Activated CD4-positive, alpha-beta T cell treated with anti-CD3 and anti-CD28 coated beads, Interleukin-2, Interleukin-6, amounts not matched to agents 100 ng/mL and 50 ng/mL, durations not matched to agents 16 hours and 8 hours (primary cell): ENCODE measurements at regions not wholly inside any gene's neighbourhood (a gene's known extent, or its start where the extent isn't known, plus 50 kb on each side); places are given as distances from the start of the nearest gene placed in this dataset.

ENCODE experiments used
- DNase-seq: peaks from one replicate; pipeline ENCODE4 v3.0.0-alpha.2; 2020

- DNase-seq, result no peak
These were observed 912.7 kb upstream of the NR2F2 start for GRCh38 chr15:95417761-95418160.

DNA sequence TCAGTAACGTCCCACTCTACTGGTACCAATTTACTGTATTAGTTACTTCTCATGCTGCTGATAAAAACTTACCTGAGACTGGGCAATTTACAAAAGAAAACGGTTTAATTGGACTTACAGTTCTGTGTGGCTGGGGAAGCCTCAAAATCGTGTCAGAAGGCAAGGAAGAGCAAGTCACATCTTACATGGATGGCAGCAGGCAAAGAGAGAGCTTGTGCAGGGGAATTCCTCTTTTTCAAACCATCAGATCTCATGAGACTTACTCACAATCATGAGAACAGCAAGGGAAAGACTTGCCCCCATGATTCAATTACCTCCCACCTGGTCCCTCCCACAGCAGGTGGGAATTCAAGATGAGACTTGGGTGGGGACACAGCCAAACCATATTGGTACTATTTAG, 908.2 kb upstream of the NR2F2 start:
- DNase-seq, result no peak

- DNase-seq, result no peak
These were observed 904.6 kb upstream of the NR2F2 start for GRCh38 chr15:95425859-95426258.

GRCh38 chr15:95429345-95429744, 901.2 kb upstream of the NR2F2 start:
- no peak for DNase-seq

- DNase-seq, result no peak
These were observed 899.0 kb upstream of the NR2F2 start for GRCh38 chr15:95431518-95431917.

- no peak for DNase-seq
These were observed 897.6 kb upstream of the NR2F2 start for GRCh38 chr15:95432878-95433405.

GRCh38 chr15:95439922-95440376, 890.6 kb upstream of the NR2F2 start:
- no peak for DNase-seq

DNA sequence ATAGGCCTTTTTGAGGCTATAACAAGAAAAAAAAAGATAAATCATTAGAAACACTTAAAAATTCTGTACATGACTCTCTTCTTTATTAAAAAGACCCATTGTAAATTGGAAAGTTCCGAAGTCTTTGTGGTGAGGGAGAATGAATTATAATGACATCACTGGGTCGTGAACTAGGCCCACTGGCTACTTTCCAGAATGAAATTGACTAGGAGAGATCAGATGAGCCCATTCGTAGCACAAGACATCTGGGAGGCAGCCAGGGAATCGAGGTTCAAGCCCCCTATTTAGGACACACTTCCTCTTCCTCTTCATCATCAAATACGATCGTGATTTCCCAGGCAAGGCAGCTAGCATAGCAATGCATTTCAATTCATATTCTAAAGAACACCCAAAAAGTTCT, 889.8 kb upstream of the NR2F2 start:
- no peak for DNase-seq

DNA sequence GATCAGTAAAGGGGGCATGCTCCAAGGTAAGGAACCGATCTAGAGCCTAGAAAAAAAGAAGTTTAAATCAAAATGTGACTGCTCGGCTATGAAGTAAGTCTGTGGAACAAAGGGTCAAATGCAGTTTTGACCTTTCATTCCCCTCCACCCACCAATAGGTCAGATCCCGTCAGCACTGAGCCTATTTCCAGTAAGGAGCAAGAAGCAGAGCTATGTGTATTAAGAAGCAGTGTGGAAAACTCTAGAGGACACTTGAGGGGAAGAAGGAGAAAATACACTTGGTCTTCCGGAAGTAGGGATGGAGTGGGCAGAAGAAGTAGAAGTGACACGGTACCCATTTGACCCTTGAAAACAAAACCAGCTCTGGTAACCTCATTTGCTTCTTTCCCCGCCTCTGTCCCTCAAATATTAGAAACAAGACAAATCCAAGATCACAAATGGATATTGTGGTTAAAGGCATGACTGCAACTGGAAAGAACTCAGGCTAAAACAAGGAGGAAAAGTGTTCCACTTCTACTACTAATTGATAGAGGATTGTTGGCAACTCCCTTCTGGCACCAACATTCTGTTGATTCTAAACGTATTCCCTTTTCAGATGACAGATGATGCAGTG, 888.3 kb upstream of the NR2F2 start:
- no peak for DNase-seq

DNA sequence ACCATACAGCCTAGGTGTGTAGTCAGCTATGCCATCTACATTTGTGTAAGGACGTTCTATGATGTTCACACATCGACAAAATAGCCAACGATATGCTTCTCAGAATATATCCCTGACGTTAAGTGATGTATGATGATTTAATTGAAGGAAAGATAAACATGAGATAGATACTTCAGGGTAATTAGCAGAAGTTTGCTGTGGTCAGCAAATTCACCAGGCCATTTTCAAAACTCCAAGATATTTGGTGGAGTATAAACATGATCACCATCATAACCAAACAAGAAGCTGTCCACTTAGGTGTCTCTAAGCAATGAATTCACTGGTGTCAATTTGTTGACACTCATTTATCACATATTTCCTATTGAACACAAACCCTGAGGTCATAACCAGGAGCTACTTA, 885.6 kb upstream of the NR2F2 start:
- no peak for DNase-seq

DNA sequence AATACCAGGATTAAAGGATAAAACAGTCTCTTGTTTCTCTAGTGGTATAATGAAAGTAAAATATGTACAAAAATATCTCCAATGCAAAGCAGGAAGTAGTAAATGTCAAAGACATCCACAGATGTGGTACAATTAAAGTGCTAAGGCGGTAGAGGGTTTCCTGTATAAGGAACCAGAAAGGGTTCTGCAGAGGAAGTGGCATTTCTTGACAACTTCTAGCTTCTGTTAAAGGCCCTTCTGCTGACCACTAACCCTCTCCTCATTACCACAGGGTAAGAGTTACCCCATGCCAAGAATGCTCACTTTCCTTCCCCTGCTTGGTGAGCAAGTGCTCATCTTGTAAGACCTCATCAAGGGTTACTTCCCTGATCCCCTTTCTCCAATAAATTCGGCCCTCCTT, 883.6 kb upstream of the NR2F2 start:
- peak; percentile 34 for DNase-seq

DNA sequence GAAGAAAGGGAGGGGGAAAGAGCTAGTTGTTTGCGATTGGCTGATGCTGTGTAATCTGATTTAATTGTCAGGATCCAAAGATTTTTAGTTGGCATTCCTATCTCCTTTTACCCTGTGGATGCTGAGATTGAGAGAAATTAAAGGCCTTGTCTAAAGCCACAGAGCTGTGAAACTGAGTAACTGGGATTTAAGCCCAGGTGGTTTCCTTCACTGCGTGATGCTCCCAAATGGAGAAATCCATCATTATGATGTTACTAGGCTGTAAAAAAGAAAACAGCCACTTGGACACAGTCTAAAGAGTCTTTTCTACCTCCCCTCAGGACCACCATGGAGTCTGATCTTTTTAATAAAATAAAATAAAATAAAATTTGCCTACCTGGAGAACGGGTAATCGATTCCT, 883.0 kb upstream of the NR2F2 start:
- no peak for DNase-seq

DNA sequence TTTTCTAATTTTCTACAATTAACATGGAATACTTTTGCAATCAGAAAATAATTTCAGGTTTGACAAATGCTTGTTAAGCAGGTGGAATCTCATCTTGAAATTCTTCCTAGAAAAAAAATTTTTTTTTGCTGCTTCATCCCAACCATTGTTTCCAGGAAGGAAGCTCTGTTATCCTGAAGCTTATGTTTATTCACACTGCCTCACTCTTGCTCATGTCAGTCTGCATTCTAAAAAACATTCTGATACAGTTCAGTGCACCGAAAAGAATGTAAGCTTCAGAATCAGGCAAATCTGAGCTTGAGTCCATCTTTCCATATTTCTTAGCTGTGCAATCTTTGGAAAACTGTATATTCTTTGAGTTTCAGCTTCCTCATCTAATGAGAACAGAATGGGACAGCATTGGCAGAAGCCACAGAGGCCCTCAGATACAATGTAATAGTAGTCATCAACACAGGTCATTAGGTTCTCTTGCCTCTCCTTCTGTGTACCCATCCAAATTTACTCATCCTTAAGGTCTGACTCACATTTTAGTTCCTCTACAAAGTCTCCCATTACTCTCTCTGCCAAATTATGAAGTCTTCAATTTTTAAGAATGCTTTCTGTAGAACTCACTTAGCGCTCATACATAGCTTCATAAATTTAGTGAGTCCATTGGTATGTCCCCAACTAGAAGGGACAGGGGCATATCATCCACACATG, 881.8 kb upstream of the NR2F2 start:
- DNase-seq, result no peak

- DNase-seq, result no peak
These were observed 881.3 kb upstream of the NR2F2 start for GRCh38 chr15:95449230-95449628.

DNA sequence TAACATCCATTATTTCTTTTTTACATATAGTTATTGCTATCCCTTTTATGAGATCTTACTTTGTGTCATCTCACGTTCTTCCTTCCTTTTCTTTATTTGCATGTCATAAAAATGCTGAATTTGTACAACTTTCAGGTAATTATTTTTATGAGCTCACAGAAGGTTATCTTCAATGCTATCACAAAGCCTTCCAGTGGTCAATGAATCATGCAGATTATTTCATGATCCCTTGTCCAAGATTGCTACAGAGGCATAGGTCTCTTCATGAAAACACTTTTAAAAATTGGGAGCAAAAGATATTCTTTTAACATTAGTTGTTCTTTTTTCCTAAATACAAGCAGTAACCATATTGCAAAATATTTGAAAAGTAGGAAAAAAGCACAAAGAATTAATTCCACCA, 880.1 kb upstream of the NR2F2 start:
- no peak for DNase-seq

DNA sequence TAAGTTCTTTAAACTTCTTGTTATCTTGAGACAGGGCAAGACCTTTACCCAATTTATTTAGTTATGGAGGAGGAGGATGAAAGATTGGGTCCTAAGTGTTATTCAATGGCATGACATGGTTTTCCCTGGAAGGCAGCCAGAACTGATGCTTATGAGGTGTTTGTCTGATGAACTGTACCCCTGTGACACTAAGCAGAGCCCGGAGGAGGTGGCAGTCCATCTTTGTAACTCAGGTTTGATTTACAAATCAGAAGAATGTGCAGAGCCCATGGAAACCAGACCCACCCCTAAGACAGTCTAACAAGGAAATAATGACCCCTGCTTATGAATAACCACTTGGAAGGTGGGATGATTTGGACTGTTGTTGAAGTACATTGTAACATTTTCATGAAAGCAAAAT, 878.6 kb upstream of the NR2F2 start:
- no peak for DNase-seq

- no peak for DNase-seq
These were observed 875.9 kb upstream of the NR2F2 start for GRCh38 chr15:95454403-95455262.

DNA sequence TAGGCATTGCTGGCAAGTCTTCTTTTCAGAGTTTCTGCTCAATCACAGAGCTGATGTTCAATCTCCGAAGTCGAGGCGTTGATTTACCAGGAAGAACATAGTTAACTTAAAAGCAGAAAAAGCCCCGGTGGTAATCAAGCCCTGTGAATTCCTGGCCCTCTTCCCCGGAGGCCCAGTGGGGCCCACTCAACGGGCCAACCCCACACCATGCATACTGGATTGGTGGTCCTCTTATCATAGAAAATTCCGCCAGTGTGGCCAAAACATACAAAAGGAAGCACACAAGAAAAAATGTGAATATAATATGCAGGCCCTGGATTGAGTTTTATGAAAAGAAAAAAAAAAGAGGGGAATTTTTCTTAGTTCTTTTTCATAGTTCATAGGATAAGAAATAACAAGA, 873.0 kb upstream of the NR2F2 start:
- no peak for DNase-seq

- no peak for DNase-seq
These were observed 871.8 kb upstream of the NR2F2 start for GRCh38 chr15:95458721-95459120.

DNA sequence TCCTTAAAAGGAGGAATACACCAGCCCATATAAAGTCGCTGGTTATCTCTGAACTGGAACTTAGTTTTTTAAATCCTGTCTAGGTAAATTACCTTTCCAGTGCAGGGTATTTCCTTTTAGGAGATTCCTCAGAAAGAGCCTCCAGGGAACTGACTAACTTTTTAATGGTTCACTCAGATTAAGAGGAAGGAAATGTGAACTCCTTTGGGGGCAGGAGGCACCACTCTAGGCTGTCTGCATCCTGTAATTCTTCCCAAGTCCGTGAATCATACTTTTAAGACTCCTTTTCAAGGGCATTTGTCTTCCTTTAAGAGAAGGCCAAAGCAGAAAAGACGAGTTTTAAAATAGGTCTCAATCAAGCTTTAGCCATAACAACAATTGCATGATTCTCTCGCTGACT, 871.2 kb upstream of the NR2F2 start:
- DNase-seq, result no peak

DNA sequence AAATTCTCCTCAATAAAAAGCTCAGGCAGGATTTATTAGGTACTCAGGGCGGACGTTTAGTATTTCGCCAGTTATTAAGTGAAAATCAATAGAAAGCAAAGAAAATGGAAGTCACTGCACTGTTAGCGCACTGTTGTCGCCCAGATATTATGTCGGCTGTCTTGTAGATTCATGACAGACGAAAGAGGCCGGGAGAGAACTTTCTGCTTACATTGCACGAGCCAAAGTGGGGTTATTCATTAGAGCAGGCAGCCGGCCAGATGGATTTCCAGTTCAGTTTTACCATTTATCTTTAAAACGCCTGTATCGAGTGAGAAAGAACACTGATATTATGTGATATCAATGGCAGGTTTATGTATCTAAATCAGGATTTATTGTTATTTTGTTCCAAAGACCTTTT, 866.0 kb upstream of the NR2F2 start:
- no peak for DNase-seq

- no peak for DNase-seq
These were observed 861.7 kb upstream of the NR2F2 start for GRCh38 chr15:95468820-95469219.

GRCh38 chr15:95469496-95470000, 861.0 kb upstream of the NR2F2 start:
- DNase-seq, result no peak

DNA sequence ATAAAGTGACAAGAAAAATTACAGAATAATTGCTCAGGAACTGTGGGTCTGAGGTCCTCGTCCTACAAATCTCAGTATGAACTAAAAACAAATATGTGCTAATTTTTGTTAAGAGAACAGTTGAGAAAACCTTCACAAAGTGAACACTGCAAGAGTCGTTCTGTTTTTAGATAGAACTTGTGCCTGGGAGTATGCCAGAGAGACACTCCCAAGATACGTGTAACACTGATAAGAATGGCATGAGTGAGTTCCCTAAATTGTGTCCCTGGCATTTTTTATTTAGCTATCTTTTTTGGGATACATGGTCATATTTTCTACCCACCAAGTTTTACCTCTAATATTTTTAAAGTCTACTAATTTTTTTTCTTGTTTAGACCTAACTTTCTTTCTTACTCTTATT, 860.0 kb upstream of the NR2F2 start:
- DNase-seq, result no peak
